ENCODE measurements at regions not wholly inside any gene's neighbourhood (a gene's known extent, or its start where the extent isn't known, plus 50 kb on each side); places are given as distances from the start of the nearest gene placed in this dataset.

DNA sequence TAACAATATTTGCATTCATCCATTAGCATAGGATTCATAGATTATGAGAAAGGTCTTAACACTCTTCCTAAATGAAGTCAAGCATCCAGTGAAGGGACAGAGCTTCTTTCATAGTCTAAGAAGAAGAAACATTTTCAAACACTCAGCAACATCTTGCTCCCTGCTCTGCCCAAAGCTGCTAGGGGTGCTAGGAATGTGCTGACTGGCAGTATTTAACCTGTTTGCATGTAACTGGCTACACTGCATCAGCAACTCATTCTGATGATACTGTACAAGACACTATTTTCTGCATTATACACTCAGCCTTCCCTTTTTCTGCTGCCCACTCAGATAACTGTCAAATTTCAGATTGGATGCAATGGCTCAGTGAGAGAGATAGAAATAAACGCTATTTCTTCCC is 495.1 kb upstream of the ARID1B start:
- TF ChIP-seq CTCF (IDR thresholded peaks at IDR 0.05) = no peak
- TF ChIP-seq EZH2phosphoT487 (IDR thresholded peaks at IDR 0.05) = no peak

Data from neural progenitor cell (in vitro differentiated cells).